ENCODE measurements at regions not wholly inside any gene's neighbourhood (a gene's known extent, or its start where the extent isn't known, plus 50 kb on each side); places are given as distances from the start of the nearest gene placed in this dataset.

- H2BK15ac ChIP-seq (ENCODE audit: low read depth, low read length): peak overlapping the region; percentile 90; the same call in 1 of the 3 replicates
- H4K91ac ChIP-seq (ENCODE audit: insufficient read depth, low read depth, low read length): peak overlapping the region; percentile 88
- H3K14ac ChIP-seq (replicated peaks; ENCODE audit: low read depth, low read length): peak overlapping the region; percentile 80
- WGBS, 2 experiments (ENCODE audit: extremely low coverage in 2 of 2, insufficient read length in 1 of 2): 83% methylated on average over 1 of the region's 8 CpGs; no CpG with 5 or more reads in 1 of the 2 experiments
- TF ChIP-seq NFE2L2 (IDR thresholded peaks at IDR 0.05; ENCODE audit: low read depth, low read length) (0 out of 2 replicates have a peak, but pooled peaks have one; percentile 2), BHLHE40 (IDR thresholded peaks at IDR 0.05; ENCODE audit: low read depth, low read length) (no peak)
- H3K9me1 ChIP-seq (ENCODE audit: insufficient read depth, low read length): peaks cover 11% of the 10 kb centered on the region
- peak overlapping the region; percentile 5; the same call in 1 of the 2 replicates for H3K56ac ChIP-seq (ENCODE audit: extremely low read depth, insufficient read depth, low read length)
- no peaks in the 10 kb centered on the region for H3K9me3 ChIP-seq (ENCODE audit: control insufficient read depth, insufficient read depth, low read length)
- H3K4me3 ChIP-seq (ENCODE audit: insufficient read depth, low read depth, low read length): peak overlapping the region; percentile 44
- in situ Hi-C loops (cut with MboI; ENCODE audit: low sequenced_read_pairs): no loop called here
- H3K79me1 ChIP-seq (ENCODE audit: low read depth in 1 of 2, low read length in 2 of 2): no peaks in the 10 kb centered on the region; a peak in 1 of 4 replicates
- peak overlapping the region; percentile 59; the same call in 1 of the 2 replicates for H2AK5ac ChIP-seq (ENCODE audit: low read depth, low read length)
- peak overlapping the region; percentile 44 for H3K23ac ChIP-seq (ENCODE audit: low read depth, low read length)
- H3K27ac ChIP-seq (ENCODE audit: insufficient read depth, low read length): peak overlapping the region; percentile 65; the same call in 1 of the 2 replicates
- peak overlapping the region; percentile 57 for H2AK9ac ChIP-seq (replicated peaks; ENCODE audit: low read depth, low read length, poor library complexity)
- H4K8ac ChIP-seq (ENCODE audit: low read depth in 2 of 2, low read length in 2 of 2): peak overlapping the region; percentile 52 to 96
- peak overlapping the region; percentile 98 for H4K5ac ChIP-seq (ENCODE audit: low read depth, low read length)
- H3K4me2 ChIP-seq (ENCODE audit: low read depth, low read length): peak overlapping the region; percentile 98
- intact Hi-C loops (cut with micrococcal nuclease): loop anchor here (2.0 kb wide), 1 partner anchor 52 kb away; the partner anchor contains the start of gene RNF7
- DNase-seq (peak; percentile 72), ATAC-seq (ENCODE audit: low read depth) (peak; percentile 74)
- BruUV-seq (replicated peaks): no TSS peak
- H4K20me1 ChIP-seq (ENCODE audit: insufficient read depth, low read length): no peaks in the 10 kb centered on the region
- peak overlapping the region; percentile 88 for H2BK20ac ChIP-seq (ENCODE audit: low read depth, low read length)
- CTCF ChIA-PET: no interaction called here
- peak overlapping the region; percentile 73 for H2BK5ac ChIP-seq (ENCODE audit: low read depth, low read length, poor library complexity, severe bottlenecking)
- dilution Hi-C loops (cut with HindIII; ENCODE audit: low sequenced_read_pairs, unreplicated experiment): no loop called here
- peaks cover 14% of the 10 kb centered on the region for H3K4me1 ChIP-seq (ENCODE audit: control insufficient read depth, insufficient read depth, low read length)
- no peaks in the 10 kb centered on the region for H3K27me3 ChIP-seq (ENCODE audit: control insufficient read depth, insufficient read depth, low read length)
- H3K4ac ChIP-seq (ENCODE audit: low read depth, low read length): peak overlapping the region; percentile 92
- peak overlapping the region; percentile 96 for H2AFZ ChIP-seq (replicated peaks; ENCODE audit: low read length, poor library complexity)
- peak overlapping the region; percentile 77 for H3K18ac ChIP-seq (ENCODE audit: low read depth, low read length)
- peak overlapping the region; percentile 77 for H3K9ac ChIP-seq (ENCODE audit: low read depth, low read length)
- H2BK120ac ChIP-seq (ENCODE audit: low read depth, low read length): peak overlapping the region; percentile 87
- POLR2A ChIA-PET (ENCODE audit: unreplicated experiment): no interaction called here
- no peaks in the 10 kb centered on the region for H3K36me3 ChIP-seq (ENCODE audit: control insufficient read depth, insufficient read depth, low read length)
Observed at GRCh38 chr3:141686466-141687291, 51.4 kb upstream of the RNF7 start.

All from IMR-90 (cell line).